Bronchial epithelial cell (primary cell): ENCODE measurements at regions not wholly inside any gene's neighbourhood (a gene's known extent, or its start where the extent isn't known, plus 50 kb on each side); places are given as distances from the start of the nearest gene placed in this dataset.
A peak's percentile ranks its signal among the peaks of the same experiment; 100 is the strongest.

Experiments
- DNase-seq: peaks from one replicate; pipeline ENCODE4 v3.0.0-alpha.2; 2010; ENCODE audit warnings: low read depth
- FAIRE-seq: peaks from 2 replicates; lab custom pipeline; 2011; peaks lifted over from hg19 to GRCh38; lab: Jason Lieb, UNC
- H3K27me3 ChIP-seq: 2 replicates; pipeline ENCODE4 v1.5.1; 2011; ENCODE audit warnings: low read length; ENCODE audit not compliant: control insufficient read depth, insufficient read depth
- H3K36me3 ChIP-seq: 2 replicates; pipeline ENCODE4 v1.5.1; 2011; ENCODE audit warnings: low read length; ENCODE audit not compliant: control insufficient read depth, insufficient read depth
- H3K4me3 ChIP-seq: 2 replicates; pipeline ENCODE4 v1.5.1; 2011; ENCODE audit warnings: mild to moderate bottlenecking, low read depth, low read length, control low read depth
- CTCF ChIP-seq: IDR thresholded peaks from 2 replicates; pipeline ENCODE4 v1.5.1; 2011; ENCODE audit warnings: mild to moderate bottlenecking, moderate library complexity, low read length, control low read depth, inconsistent platforms; ENCODE audit not compliant: insufficient read depth, severe bottlenecking

- Histone ChIP-seq H3K36me3 (no peaks in the 10 kb centered on the region), H3K27me3 (no peaks in the 10 kb centered on the region), H3K4me3 (no peak overlapping the region)
- no peak for TF ChIP-seq CTCF
- FAIRE-seq: no peak
- peak; percentile 63 for DNase-seq
These were observed 421.7 kb downstream of the RNF144A start for GRCh38 chr2:7338961-7339360.

- Histone ChIP-seq H3K4me3 (no peak overlapping the region), H3K36me3 (no peaks in the 10 kb centered on the region), H3K27me3 (no peaks in the 10 kb centered on the region)
- FAIRE-seq (no peak), DNase-seq (no peak)
- no peak for TF ChIP-seq CTCF
These were observed 429.1 kb downstream of the RNF144A start for GRCh38 chr2:7346336-7346735.

GRCh38 chr2:7348761-7349160 lies 431.5 kb downstream of the RNF144A start:
- no peaks in the 10 kb centered on the region for H3K27me3 ChIP-seq
- FAIRE-seq (no peak), DNase-seq (no peak)
- no peaks in the 10 kb centered on the region for H3K36me3 ChIP-seq
- no peak overlapping the region for H3K4me3 ChIP-seq
- TF ChIP-seq CTCF: no peak

- FAIRE-seq: no peak
- Histone ChIP-seq H3K4me3 (no peak overlapping the region), H3K36me3 (no peaks in the 10 kb centered on the region), H3K27me3 (no peaks in the 10 kb centered on the region)
- DNase-seq: no peak
- TF ChIP-seq CTCF: no peak
These were observed 435.0 kb downstream of the RNF144A start for GRCh38 chr2:7352191-7352590.

GRCh38 chr2:7353571-7353970 lies 436.4 kb downstream of the RNF144A start:
- DNase-seq: no peak
- no peak for TF ChIP-seq CTCF
- FAIRE-seq: no peak
- Histone ChIP-seq H3K27me3 (no peaks in the 10 kb centered on the region), H3K4me3 (no peak overlapping the region), H3K36me3 (no peaks in the 10 kb centered on the region)

- Histone ChIP-seq H3K27me3 (no peaks in the 10 kb centered on the region), H3K36me3 (no peaks in the 10 kb centered on the region), H3K4me3 (no peak overlapping the region)
- no peak for FAIRE-seq
- TF ChIP-seq CTCF: no peak
- no peak for DNase-seq
These were observed 438.6 kb downstream of the RNF144A start for GRCh38 chr2:7355781-7356180.
